ENCODE measurements at regions not wholly inside any gene's neighbourhood (a gene's known extent, or its start where the extent isn't known, plus 50 kb on each side); places are given as distances from the start of the nearest gene placed in this dataset.

GRCh38 chr5:52283221-52283620, 504.5 kb upstream of the ITGA1 start:
- no peaks in the 10 kb centered on the region for H3K4me1 ChIP-seq (ENCODE audit: control insufficient read depth, insufficient read depth, low read length)
- H3K27ac ChIP-seq (ENCODE audit: control insufficient read depth, insufficient read depth) = no peak overlapping the region
- H3K4me3 ChIP-seq = no peak overlapping the region
- SMC1A ChIA-PET (ENCODE audit: uncharacterized antibody, unreplicated experiment) = no interaction called here
- H3K36me3 ChIP-seq (ENCODE audit: control insufficient read depth in 2 of 2, insufficient read depth in 2 of 2, low read length in 1 of 2) = no peaks in the 10 kb centered on the region
- 39% methylated on average over 1 of the region's 1 CpG for WGBS (ENCODE audit: insufficient coverage, insufficient replicate concordance, low lambda C conversion rate, missing lambda C conversion rate)
- no peak for ATAC-seq
- no peak overlapping the region for H3K9ac ChIP-seq (ENCODE audit: control insufficient read depth, insufficient read depth, low read length)
- CTCF ChIA-PET = no interaction called here
- no peak for TF ChIP-seq CBFB (IDR thresholded peaks at IDR 0.05; ENCODE audit: low read depth)
- TF ChIP-seq, protein P1, sequence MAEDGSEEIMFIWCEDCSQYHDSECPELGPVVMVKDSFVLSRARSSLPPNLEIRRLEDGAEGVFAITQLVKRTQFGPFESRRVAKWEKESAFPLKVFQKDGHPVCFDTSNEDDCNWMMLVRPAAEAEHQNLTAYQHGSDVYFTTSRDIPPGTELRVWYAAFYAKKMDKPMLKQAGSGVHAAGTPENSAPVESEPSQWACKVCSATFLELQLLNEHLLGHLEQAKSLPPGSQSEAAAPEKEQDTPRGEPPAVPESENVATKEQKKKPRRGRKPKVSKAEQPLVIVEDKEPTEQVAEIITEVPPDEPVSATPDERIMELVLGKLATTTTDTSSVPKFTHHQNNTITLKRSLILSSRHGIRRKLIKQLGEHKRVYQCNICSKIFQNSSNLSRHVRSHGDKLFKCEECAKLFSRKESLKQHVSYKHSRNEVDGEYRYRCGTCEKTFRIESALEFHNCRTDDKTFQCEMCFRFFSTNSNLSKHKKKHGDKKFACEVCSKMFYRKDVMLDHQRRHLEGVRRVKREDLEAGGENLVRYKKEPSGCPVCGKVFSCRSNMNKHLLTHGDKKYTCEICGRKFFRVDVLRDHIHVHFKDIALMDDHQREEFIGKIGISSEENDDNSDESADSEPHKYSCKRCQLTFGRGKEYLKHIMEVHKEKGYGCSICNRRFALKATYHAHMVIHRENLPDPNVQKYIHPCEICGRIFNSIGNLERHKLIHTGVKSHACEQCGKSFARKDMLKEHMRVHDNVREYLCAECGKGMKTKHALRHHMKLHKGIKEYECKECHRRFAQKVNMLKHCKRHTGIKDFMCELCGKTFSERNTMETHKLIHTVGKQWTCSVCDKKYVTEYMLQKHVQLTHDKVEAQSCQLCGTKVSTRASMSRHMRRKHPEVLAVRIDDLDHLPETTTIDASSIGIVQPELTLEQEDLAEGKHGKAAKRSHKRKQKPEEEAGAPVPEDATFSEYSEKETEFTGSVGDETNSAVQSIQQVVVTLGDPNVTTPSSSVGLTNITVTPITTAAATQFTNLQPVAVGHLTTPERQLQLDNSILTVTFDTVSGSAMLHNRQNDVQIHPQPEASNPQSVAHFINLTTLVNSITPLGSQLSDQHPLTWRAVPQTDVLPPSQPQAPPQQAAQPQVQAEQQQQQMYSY (CRISPR knock-in tag; IDR thresholded peaks at IDR 0.05) = no peak
- TF ChIP-seq, protein P2, sequence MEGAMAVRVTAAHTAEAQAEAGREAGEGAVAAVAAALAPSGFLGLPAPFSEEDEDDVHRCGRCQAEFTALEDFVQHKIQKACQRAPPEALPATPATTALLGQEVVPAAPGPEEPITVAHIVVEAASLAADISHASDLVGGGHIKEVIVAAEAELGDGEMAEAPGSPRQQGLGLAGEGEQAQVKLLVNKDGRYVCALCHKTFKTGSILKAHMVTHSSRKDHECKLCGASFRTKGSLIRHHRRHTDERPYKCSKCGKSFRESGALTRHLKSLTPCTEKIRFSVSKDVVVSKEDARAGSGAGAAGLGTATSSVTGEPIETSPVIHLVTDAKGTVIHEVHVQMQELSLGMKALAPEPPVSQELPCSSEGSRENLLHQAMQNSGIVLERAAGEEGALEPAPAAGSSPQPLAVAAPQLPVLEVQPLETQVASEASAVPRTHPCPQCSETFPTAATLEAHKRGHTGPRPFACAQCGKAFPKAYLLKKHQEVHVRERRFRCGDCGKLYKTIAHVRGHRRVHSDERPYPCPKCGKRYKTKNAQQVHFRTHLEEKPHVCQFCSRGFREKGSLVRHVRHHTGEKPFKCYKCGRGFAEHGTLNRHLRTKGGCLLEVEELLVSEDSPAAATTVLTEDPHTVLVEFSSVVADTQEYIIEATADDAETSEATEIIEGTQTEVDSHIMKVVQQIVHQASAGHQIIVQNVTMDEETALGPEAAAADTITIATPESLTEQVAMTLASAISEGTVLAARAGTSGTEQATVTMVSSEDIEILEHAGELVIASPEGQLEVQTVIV (IDR thresholded peaks at IDR 0.05; ENCODE audit: borderline replicate concordance, partially characterized antibody) = no peak
- TF ChIP-seq FOXK2 (IDR thresholded peaks at IDR 0.05) = no peak
- TF ChIP-seq ZBTB40 (IDR thresholded peaks at IDR 0.05; ENCODE audit: borderline replicate concordance) = no peak
- TF ChIP-seq ATF7 (IDR thresholded peaks at IDR 0.05; ENCODE audit: low read depth) = no peak
- TF ChIP-seq ASH2L (IDR thresholded peaks at IDR 0.05; ENCODE audit: borderline replicate concordance, low read depth) = no peak
- TF ChIP-seq, protein P3, sequence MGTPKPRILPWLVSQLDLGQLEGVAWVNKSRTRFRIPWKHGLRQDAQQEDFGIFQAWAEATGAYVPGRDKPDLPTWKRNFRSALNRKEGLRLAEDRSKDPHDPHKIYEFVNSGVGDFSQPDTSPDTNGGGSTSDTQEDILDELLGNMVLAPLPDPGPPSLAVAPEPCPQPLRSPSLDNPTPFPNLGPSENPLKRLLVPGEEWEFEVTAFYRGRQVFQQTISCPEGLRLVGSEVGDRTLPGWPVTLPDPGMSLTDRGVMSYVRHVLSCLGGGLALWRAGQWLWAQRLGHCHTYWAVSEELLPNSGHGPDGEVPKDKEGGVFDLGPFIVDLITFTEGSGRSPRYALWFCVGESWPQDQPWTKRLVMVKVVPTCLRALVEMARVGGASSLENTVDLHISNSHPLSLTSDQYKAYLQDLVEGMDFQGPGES (IDR thresholded peaks at IDR 0.05) = no peak
- H3K79me2 ChIP-seq (ENCODE audit: control insufficient read depth, insufficient read depth, low read length) = no peaks in the 10 kb centered on the region
- H3K4me2 ChIP-seq (ENCODE audit: control insufficient read depth, insufficient read depth) = no peak overlapping the region
- POLR2A ChIA-PET = no interaction called here
- RAD21 ChIA-PET (ENCODE audit: unreplicated experiment) = no interaction called here
- no peak for DNase-seq (ENCODE audit: low read depth, low spot score)
- intact Hi-C loops (cut with micrococcal nuclease; ENCODE audit: unreplicated experiment) = no loop called here
- no peaks in the 10 kb centered on the region for H3K27me3 ChIP-seq (replicated peaks in 1 of 2; ENCODE audit: control insufficient read depth in 2 of 2, insufficient read depth in 2 of 2, low read length in 1 of 2)
- BruUV-seq (replicated peaks) = no TSS peak
- no peaks in the 10 kb centered on the region for H3K9me3 ChIP-seq (replicated peaks; ENCODE audit: control insufficient read depth, insufficient read depth, low read length)
- FAIRE-seq = no peak
- no peak overlapping the region for H2AFZ ChIP-seq (ENCODE audit: control insufficient read depth, low read depth, low read length)
- in situ Hi-C loops (cut with MboI) = no loop called here
- H4K20me1 ChIP-seq (ENCODE audit: control insufficient read depth, insufficient read depth) = no peaks in the 10 kb centered on the region
